Right lung (tissue), 2 donors: ENCODE measurements at regions not wholly inside any gene's neighbourhood (a gene's known extent, or its start where the extent isn't known, plus 50 kb on each side); places are given as distances from the start of the nearest gene placed in this dataset.

Experiments
- DNase-seq, 2 donors: peaks; one replicate each; pipeline ENCODE4 v3.0.0-alpha.2; 2013

- DNase-seq: no peak
Observed at GRCh38 chr4:24719615-24720014, 75.8 kb upstream of the SOD3 start.

DNA sequence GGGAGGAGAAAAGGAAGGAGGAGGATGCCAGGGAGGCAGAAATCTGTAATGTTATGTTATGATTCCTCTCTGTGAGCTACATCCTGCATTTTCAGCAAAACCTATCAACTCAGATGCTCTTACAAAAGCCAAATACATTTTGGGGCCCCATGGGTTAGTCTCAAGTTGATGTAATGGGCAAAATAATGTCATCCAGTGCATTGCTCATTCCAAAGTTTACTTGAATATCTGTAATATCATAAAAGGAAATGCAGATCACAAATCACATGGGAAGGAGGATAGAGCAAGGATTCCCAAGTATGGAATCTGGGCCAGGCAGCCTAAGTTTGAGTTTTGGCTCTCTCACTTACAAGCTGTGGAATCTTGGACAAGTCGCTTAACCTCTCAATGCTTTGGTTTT, 74.9 kb upstream of the SOD3 start:
- DNase-seq: no peak

- no peak for DNase-seq
Observed at GRCh38 chr4:24720979-24721378, 74.4 kb upstream of the SOD3 start.

DNA sequence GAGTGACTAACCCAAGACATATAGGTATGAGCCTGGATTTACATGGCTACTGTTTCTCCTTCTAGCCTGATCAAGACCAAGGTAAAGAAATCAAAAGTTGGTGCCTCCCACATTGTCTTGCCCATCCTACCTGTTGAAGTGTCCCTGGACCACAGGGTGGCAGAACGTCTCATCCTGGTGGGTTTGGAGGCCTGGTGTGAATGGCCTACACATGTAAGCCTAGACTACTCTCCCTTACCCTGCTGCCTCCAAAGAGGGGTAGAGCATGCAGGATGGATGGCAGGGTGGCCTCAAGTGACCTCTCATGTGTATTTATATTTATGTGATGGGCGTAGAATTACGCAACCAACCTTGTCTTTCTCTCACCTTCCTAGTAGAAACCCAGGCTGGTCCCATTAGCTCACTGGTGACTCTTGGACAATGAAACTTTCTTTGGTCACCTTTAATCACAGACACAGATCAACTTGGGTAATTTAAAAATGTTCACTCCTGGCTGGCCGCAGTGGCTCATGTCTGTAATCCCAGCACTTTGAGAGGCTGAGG, 73.3 kb upstream of the SOD3 start:
- no peak for DNase-seq

GRCh38 chr4:24727390-24728224, 67.8 kb upstream of the SOD3 start:
- DNase-seq: no peak

DNA sequence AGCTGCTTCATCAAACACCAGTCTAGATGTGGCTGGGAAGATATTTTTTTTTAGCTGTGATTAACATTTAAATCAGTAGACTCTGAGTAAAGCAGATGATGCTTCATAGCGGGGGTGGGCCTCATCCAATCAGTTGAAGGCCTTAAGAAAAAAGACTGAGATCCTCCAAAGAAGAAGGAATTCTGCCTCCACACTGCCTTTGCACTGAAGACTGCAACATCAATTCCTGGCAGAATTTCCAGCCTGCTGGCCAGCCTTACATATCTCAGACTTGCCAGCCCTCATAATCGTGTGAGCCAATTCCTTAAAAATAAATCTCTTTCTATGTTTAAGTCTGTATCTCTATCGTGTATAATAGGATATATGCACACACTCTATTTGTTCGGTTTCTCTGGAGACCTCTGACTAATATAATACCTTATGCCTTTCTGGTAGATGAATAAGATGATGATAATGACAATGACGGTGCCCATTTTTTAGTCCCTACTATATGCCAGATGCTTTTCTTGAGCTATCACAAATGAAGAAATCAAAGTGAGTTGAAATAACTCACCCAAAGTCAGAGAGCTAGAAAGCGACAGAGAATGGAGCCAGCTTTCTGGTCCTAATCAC, 66.1 kb upstream of the SOD3 start:
- peak; percentile 12 to 14 for DNase-seq

DNA sequence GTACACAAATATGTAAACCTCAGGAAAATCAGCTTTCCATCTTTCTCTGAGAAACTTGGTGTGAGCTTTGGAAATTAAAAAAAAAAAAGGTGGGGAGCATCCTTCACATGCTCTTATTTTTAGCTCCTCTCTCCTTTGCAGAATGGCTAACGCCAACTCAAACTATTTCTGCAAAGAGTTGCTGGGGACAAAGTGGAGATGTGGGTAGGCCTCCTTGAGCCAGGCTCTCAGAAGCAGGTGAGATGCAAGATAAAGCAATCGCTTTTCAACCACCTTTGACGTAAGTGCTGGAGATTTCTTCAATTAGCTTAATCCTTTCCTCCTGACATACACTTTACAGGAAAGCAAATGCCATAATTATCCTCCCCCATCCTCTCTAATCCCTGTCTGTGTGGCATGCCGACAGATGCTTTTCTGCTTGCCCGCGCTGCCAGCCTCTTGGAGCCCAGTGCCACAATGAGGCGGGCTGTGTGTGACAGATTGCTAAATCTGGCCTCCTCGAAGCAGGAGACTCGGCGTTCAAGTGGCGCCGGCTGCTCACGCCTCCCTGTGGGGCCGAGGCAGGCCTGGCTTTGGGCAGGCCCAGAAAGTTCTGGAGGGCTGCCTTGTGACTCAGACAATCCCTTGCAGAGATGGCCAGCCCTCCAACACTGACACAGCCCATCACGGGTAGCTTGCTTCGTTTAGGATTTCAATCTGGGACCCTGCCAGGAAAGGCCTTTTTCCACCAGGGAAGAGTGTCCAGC, 64.9 kb upstream of the SOD3 start:
- DNase-seq: peak in 1 of 2 donors; percentile 9

DNA sequence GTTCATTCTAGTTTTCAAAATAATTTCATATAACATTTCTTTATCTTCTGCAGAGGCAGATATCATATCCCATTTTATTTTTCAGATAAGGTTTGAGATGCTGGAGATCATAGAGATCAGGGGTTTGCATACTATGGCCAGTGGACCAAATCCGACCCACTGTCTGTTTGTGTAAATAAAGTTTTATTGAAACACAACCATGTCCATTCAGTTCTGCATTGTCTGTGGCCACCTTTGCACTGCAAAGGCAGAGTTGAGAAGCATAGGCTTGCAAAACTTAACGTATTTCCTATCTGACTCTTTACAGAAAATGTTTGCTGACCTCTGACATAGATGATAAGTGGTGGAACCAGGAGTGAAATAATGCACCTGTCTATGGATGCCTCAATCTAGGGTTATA, 63.9 kb upstream of the SOD3 start:
- no peak for DNase-seq

DNA sequence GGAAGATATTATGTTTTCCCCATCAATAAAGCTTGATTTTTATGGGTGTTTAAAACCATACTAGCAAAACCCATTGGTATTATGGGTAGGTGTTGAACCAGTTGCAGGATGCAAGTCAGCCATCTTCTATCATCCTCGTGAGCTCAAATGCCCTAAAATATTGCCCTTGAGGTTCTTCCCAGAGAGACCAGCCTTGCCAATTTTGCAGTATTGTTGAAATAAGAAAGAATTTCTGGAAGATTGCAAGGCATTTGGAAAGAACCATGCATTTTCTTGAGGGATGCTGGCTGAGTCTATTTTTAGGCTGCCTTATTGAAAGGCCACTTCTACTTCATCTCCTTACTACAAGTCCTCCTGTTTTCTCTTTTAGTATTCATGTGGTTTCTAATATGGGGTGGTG, 60.9 kb upstream of the SOD3 start:
- DNase-seq: no peak

GRCh38 chr4:24736066-24736465, 59.3 kb upstream of the SOD3 start:
- DNase-seq: no peak

DNA sequence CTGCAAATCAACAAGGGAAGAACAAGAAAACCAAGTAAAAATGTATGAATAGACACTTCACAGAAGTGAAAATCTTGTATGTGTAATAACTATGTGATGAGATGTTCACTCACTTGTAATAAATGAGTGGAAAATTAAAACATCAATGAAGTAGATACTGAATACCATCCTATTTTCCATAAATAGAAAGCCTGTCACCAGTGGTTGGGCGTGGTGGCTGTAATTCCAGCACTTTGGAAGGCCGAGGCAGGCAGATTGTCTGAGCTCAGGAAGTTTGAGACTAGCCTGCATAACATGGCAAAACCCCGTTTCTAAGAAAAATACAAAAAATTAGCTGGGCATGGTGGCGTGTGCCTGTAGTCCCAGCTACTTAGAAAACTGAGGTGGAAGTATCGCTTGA, 53.5 kb upstream of the SOD3 start:
- DNase-seq: no peak

GRCh38 chr4:24742335-24742734, 53.0 kb upstream of the SOD3 start:
- no peak for DNase-seq

- no peak for DNase-seq
Observed at GRCh38 chr4:24742773-24743172, 52.6 kb upstream of the SOD3 start.

DNA sequence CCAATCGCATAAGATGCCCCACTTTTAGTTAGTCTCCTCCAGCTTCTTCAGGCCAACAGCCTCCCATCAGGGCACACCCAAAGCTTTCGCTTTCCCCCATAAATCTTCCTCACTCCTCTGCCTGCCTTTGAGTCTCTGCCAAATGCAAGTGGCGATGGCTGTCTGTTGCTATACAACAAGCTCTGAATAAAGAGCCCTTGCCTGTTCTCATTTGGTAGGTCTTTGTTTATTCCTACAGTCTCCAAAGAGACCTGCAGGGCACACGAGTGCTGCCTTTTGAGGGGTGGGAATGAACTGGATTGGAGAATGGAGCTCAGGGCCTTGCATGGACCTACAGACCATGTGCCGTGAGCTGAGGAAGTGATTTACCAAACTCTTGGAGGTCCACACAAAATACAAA, 52.2 kb upstream of the SOD3 start:
- no peak for DNase-seq

DNA sequence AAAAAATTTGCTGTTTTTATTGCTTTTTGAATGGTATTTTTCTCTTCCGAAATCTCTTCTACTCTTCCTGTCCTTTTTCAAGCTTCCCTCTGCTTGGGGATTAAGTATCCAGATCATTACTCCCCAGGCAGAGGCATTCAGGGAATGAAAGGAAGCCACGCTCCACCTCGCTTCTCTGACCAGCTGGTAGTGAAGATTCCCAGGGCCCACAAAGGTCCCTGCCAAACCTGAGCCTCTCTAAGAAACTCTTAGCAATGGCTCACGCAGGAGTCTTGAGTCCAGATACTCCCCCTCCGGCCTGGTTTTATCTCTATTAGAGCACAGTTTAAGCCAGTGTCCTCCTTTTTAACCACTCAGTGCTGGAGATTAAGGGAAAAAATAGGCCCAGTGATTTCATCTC, 51.4 kb upstream of the SOD3 start:
- no peak for DNase-seq

GRCh38 chr4:24745172-24745895, 50.0 kb upstream of the SOD3 start:
- no peak for DNase-seq
